H1 (cell line): ENCODE measurements at regions not wholly inside any gene's neighbourhood (a gene's known extent, or its start where the extent isn't known, plus 50 kb on each side); places are given as distances from the start of the nearest gene placed in this dataset.

Source experiments
- CTCF ChIA-PET: fragments of 300-600 bp; sonication (Branson Sonifier 250); formaldehyde crosslinking; loops from one replicate; lab custom pipeline; 2021; ENCODE audit not compliant: partially characterized antibody; lab: Charles Lee
- POLR2A ChIA-PET: fragments of 300-600 bp; sonication (Branson Sonifier 250); formaldehyde crosslinking; loops from one replicate; lab custom pipeline; 2021; ENCODE audit warnings: inconsistent platforms; ENCODE audit not compliant: partially characterized antibody; lab: Charles Lee
- DNase-seq, 2 experiments: peaks; one replicate each; pipeline versions ENCODE4 v3.0.0 to v3.0.0-alpha.2; 2010 to 2022; ENCODE audit warnings: low spot score in 2 of 2, low read depth in 1 of 2, mixed read lengths in 1 of 2
- FAIRE-seq: peaks from 2 replicates; lab custom pipeline; 2011; peaks lifted over from hg19 to GRCh38; lab: Jason Lieb, UNC
- H2AFZ ChIP-seq: 2 replicates; pipeline ENCODE4 v1.8.1; 2012; ENCODE audit warnings: low read length, inconsistent platforms
- H2AK5ac ChIP-seq: 2 replicates; pipeline ENCODE4 v1.6.1; 2013; ENCODE audit warnings: low read depth, low read length
- H2BK120ac ChIP-seq: replicated peaks from 2 replicates; pipeline ENCODE3; 2013; ENCODE audit warnings: low read depth, low read length, inconsistent platforms
- H2BK12ac ChIP-seq: 2 replicates; pipeline ENCODE4 v1.6.1; 2013; ENCODE audit warnings: low read depth, low read length
- H2BK15ac ChIP-seq: 2 replicates; pipeline ENCODE4 v1.6.1; 2013; ENCODE audit warnings: low read length
- H2BK20ac ChIP-seq: 2 replicates; pipeline ENCODE4 v1.6.1; 2013; ENCODE audit warnings: low read length
- H2BK5ac ChIP-seq: 2 replicates; pipeline ENCODE4 v1.6.1; 2013; ENCODE audit warnings: low read depth, low read length
- H3K14ac ChIP-seq: 2 replicates; pipeline ENCODE4 v1.6.1; 2013; ENCODE audit warnings: inconsistent platforms; ENCODE audit not compliant: insufficient read length
- H3K18ac ChIP-seq: 2 replicates; pipeline ENCODE4 v1.6.1; 2013; ENCODE audit warnings: low read length; ENCODE audit errors: extremely low read depth
- H3K23ac ChIP-seq: 2 replicates; pipeline ENCODE4 v1.6.1; 2013; ENCODE audit warnings: inconsistent platforms; ENCODE audit not compliant: insufficient read length
- H3K23me2 ChIP-seq: 2 replicates; pipeline ENCODE4 v1.6.1; 2013; ENCODE audit warnings: low read depth, low read length
- H3K27ac ChIP-seq: 2 replicates; pipeline ENCODE4 v1.6.1; 2011; ENCODE audit warnings: low read depth, low read length, inconsistent platforms
- H3K27me3 ChIP-seq, 4 experiments: replicated peaks in 1 of 4; 1 replicate in 1 of 4; 2 replicates in 3 of 4; pipeline versions ENCODE4 v1.6.1 to v1.8.1; 2011 to 2013; ENCODE audit warnings: low read length in 3 of 4, mild to moderate bottlenecking in 3 of 4, inconsistent platforms in 2 of 4, mixed read lengths in 2 of 4, moderate library complexity in 1 of 4; ENCODE audit not compliant: control insufficient read depth in 3 of 4, insufficient read depth in 3 of 4; ENCODE audit errors: extremely low read depth in 1 of 4
- H3K36me3 ChIP-seq, 4 experiments: 2 replicates each; pipeline versions ENCODE4 v1.6.1 to v1.8.1; 2011 to 2013; ENCODE audit warnings: mild to moderate bottlenecking in 4 of 4, low read length in 3 of 4, moderate library complexity in 2 of 4, control low read depth in 1 of 4, inconsistent platforms in 1 of 4; ENCODE audit not compliant: insufficient read depth in 4 of 4, control insufficient read depth in 2 of 4
- H3K4ac ChIP-seq: replicated peaks from 2 replicates; pipeline ENCODE3; 2013; ENCODE audit warnings: low read length, low read depth, mixed read lengths, inconsistent platforms; ENCODE audit not compliant: insufficient read length
- H3K4me1 ChIP-seq, 4 experiments: replicated peaks in 1 of 4; 1 replicate in 1 of 4; 2 replicates in 3 of 4; pipeline versions ENCODE4 v1.6.1 to v1.8.1; 2011 to 2013; ENCODE audit warnings: low read length in 3 of 4, inconsistent platforms in 2 of 4, mixed read lengths in 1 of 4; ENCODE audit not compliant: insufficient read depth in 4 of 4, control insufficient read depth in 3 of 4
- H3K4me2 ChIP-seq, 2 experiments: 2 replicates each; pipeline versions ENCODE4 v1.6.1 to v1.8.1; 2011 to 2013; ENCODE audit warnings: low read depth in 2 of 2, low read length in 2 of 2, control low read depth in 1 of 2, inconsistent platforms in 1 of 2, mild to moderate bottlenecking in 1 of 2; ENCODE audit not compliant: insufficient read depth in 1 of 2
- H3K4me3 ChIP-seq, 4 experiments: fragments of 200-600, 300-600 bp in 1 of 4; sonication (generic), shearing (Covaris generic), sonication (Bioruptor Twin) in 1 of 4; 2 replicates each; pipeline versions ENCODE4 v1.5.1 to v1.8.1; 2011 to 2016; ENCODE audit warnings: low read length in 4 of 4, low read depth in 3 of 4, control low read depth in 2 of 4, inconsistent platforms in 2 of 4, mild to moderate bottlenecking in 2 of 4, mixed read lengths in 1 of 4, moderate library complexity in 1 of 4; ENCODE audit not compliant: insufficient read depth in 2 of 4; ENCODE audit errors: extremely low read depth in 1 of 4
- H3K56ac ChIP-seq: replicated peaks from 2 replicates; pipeline ENCODE3; 2013; ENCODE audit warnings: low read depth, mild to moderate bottlenecking, mixed read lengths, low read length, inconsistent platforms; ENCODE audit not compliant: insufficient read length
- H3K79me1 ChIP-seq: 2 replicates; pipeline ENCODE4 v1.6.1; 2013; ENCODE audit warnings: low read depth, low read length, control low read depth
- H3K79me2 ChIP-seq, 2 experiments: 2 replicates each; pipeline versions ENCODE4 v1.6.1 to v1.8.1; 2012 to 2013; ENCODE audit warnings: low read length in 2 of 2, mild to moderate bottlenecking in 2 of 2, inconsistent platforms in 1 of 2; ENCODE audit not compliant: insufficient read depth in 2 of 2, control insufficient read depth in 1 of 2
- H3K9ac ChIP-seq, 4 experiments: replicated peaks in 1 of 4; 1 replicate in 1 of 4; 2 replicates in 3 of 4; pipeline versions ENCODE4 v1.6.1 to v1.8.1; 2011 to 2013; ENCODE audit warnings: low read depth in 3 of 4, low read length in 3 of 4, control low read depth in 2 of 4, mild to moderate bottlenecking in 2 of 4, moderate library complexity in 2 of 4, inconsistent platforms in 1 of 4; ENCODE audit errors: extremely low read depth in 1 of 4
- H3K9me3 ChIP-seq, 2 experiments: 2 replicates each; pipeline versions ENCODE4 v1.6.1 to v1.8.1; 2012 to 2013; ENCODE audit warnings: mild to moderate bottlenecking in 2 of 2, moderate library complexity in 2 of 2, control low read depth in 1 of 2, inconsistent platforms in 1 of 2, low read depth in 1 of 2, low read length in 1 of 2, mixed read lengths in 1 of 2; ENCODE audit not compliant: insufficient read depth in 2 of 2
- H4K20me1 ChIP-seq, 2 experiments: replicated peaks in 1 of 2; 2 replicates each; pipeline versions ENCODE3 to v1.8.1; 2011 to 2013; ENCODE audit warnings: inconsistent platforms in 2 of 2, low read length in 2 of 2, mild to moderate bottlenecking in 1 of 2; ENCODE audit not compliant: insufficient read depth in 2 of 2, control insufficient read depth in 1 of 2
- H4K5ac ChIP-seq: 2 replicates; pipeline ENCODE4 v1.6.1; 2013; ENCODE audit warnings: low read length, low read depth, mixed read lengths, inconsistent platforms; ENCODE audit not compliant: insufficient read length
- H4K8ac ChIP-seq: 2 replicates; pipeline ENCODE4 v1.8.0; 2013; ENCODE audit warnings: mild to moderate bottlenecking, moderate library complexity, low read length, inconsistent platforms; ENCODE audit not compliant: insufficient read depth; ENCODE audit errors: extremely low read depth
- H4K91ac ChIP-seq: replicated peaks from 2 replicates; pipeline ENCODE3; 2013; ENCODE audit warnings: low read length, mixed read lengths, inconsistent platforms; ENCODE audit not compliant: insufficient read length
- BCL11A ChIP-seq, 2 experiments: IDR thresholded peaks; one replicate each; pipeline ENCODE4 v1.6.1; 2011; ENCODE audit warnings: low read depth in 2 of 2, low read length in 2 of 2, mild to moderate bottlenecking in 2 of 2
- CBX5 ChIP-seq: fragments of 300-800, 300-1000 bp; sonication (generic); IDR thresholded peaks from 2 replicates; pipeline ENCODE4 v1.7.1; 2016; ENCODE audit warnings: antibody characterized with exemption, low read length, low read depth
- CTBP2 ChIP-seq: IDR thresholded peaks from 2 replicates; pipeline ENCODE4 v1.7.0; 2011; ENCODE audit warnings: borderline replicate concordance, mild to moderate bottlenecking, moderate library complexity, mixed read lengths, low read length; ENCODE audit not compliant: insufficient read depth, insufficient read length
- EZH2 ChIP-seq: fragments of 200-600 bp; sonication (generic); IDR thresholded peaks from 2 replicates; pipeline ENCODE4 v1.7.1; 2012; ENCODE audit warnings: low read depth, mild to moderate bottlenecking, moderate library complexity, low read length, inconsistent platforms; ENCODE audit not compliant: severe bottlenecking
- SAP30 ChIP-seq: fragments of 300-600 bp; sonication (generic); IDR thresholded peaks from 2 replicates; pipeline ENCODE4 v1.7.1; 2012; ENCODE audit warnings: low read length, moderate library complexity, mild to moderate bottlenecking, inconsistent platforms; ENCODE audit not compliant: insufficient read depth, insufficient replicate concordance
- SIN3A ChIP-seq, 2 experiments: IDR thresholded peaks in 1 of 2; conservative IDR thresholded peaks in 1 of 2; 2 replicates each; pipeline ENCODE4 v1.6.1; 2011 to 2012; ENCODE audit warnings: low read length in 2 of 2, improper control_type of control experiment in 1 of 2, low read depth in 1 of 2, mild to moderate bottlenecking in 1 of 2
- SIX5 ChIP-seq: IDR thresholded peaks from 2 replicates; pipeline ENCODE4 v1.6.1; 2011; ENCODE audit warnings: mild to moderate bottlenecking, low read depth, low read length
- SP1 ChIP-seq: IDR thresholded peaks from 2 replicates; pipeline ENCODE4 v1.6.1; 2011; ENCODE audit warnings: low read depth, low read length
- SUZ12 ChIP-seq: fragments of 200-600 bp; sonication (generic); IDR thresholded peaks from 2 replicates; pipeline ENCODE4 v1.6.1; 2012; ENCODE audit warnings: mild to moderate bottlenecking, inconsistent platforms, low read length, moderate library complexity, mixed read lengths
- TAF1 ChIP-seq: IDR thresholded peaks from 2 replicates; pipeline ENCODE4 v1.6.1; 2011; ENCODE audit warnings: mild to moderate bottlenecking, low read depth, low read length
- WGBS, 2 experiments: shearing (Covaris generic) in 1 of 2; methylation state at CpG; one replicate each; pipeline versions ENCODE4 v1.1.6 to v1.1.7; 2013 to 2015; ENCODE audit warnings: low lambda C conversion rate in 2 of 2, mixed read lengths in 2 of 2, inconsistent platforms in 1 of 2, low coverage in 1 of 2, missing lambda C conversion rate in 1 of 2; ENCODE audit not compliant: insufficient replicate concordance in 2 of 2, insufficient coverage in 1 of 2, insufficient read length in 1 of 2; ENCODE audit errors: extremely low coverage in 1 of 2, missing lambda C conversion rate in 1 of 2; 5-methylcytosine and 5-hydroxymethylcytosine counted together

DNA sequence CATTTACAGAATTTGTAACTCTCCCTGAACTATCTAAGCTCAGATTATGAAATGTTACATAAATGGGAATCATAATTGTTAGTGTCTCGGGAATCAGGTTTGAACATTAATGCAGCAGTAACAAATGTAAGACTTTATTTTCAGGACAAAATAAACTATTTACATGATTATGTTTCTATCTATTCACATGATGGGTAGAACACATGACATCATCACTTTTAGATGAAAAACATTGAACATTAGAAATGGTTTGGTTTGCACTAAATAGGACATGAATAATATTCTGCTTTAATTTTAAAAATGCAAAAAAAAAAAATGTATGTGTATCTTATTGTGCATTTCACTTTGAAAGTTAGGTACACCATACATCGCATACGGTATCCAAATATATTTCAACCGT lies 745.5 kb upstream of the POT1 start:
- no peak overlapping the region for H4K91ac ChIP-seq
- 98% methylated on average over 4 of the region's 4 CpGs; no CpG with 5 or more reads in 1 of the 2 experiments for WGBS, 2 experiments
- no peaks in the 10 kb centered on the region for H3K23me2 ChIP-seq
- no peaks in the 10 kb centered on the region for H3K27me3 ChIP-seq
- H3K9me3 ChIP-seq: no peaks in the 10 kb centered on the region
- DNase-seq: no peak
- H3K4me1 ChIP-seq: no peaks in the 10 kb centered on the region
- no peak overlapping the region for H3K23ac ChIP-seq
- H3K4me2 ChIP-seq: no peak overlapping the region
- TF ChIP-seq EZH2 (no peak), SIX5 (no peak), SIN3A (conservative IDR thresholded peaks at IDR 0.05 in 1 of 2, IDR thresholded peaks at IDR 0.05 in 1 of 2; ENCODE audit: low read depth in 1 of 2, low read length in 2 of 2) (no peak), SAP30 (no peak), SUZ12 (no peak), CBX5 (no peak), TAF1 (no peak), SP1 (no peak), CTBP2 (no peak), BCL11A (IDR thresholded peaks at IDR 0.05; ENCODE audit: low read depth in 2 of 2, low read length in 2 of 2) (no peak)
- no peak overlapping the region for H2BK5ac ChIP-seq
- H3K18ac ChIP-seq: no peak overlapping the region
- H2BK12ac ChIP-seq: no peak overlapping the region
- H2BK120ac ChIP-seq: no peak overlapping the region
- no peak overlapping the region for H3K14ac ChIP-seq
- no peaks in the 10 kb centered on the region for H3K79me2 ChIP-seq
- no peaks in the 10 kb centered on the region for H3K36me3 ChIP-seq
- CTCF ChIA-PET: no interaction called here
- H2AFZ ChIP-seq: no peak overlapping the region
- no peak overlapping the region for H3K56ac ChIP-seq
- H4K5ac ChIP-seq: no peak overlapping the region
- H3K9ac ChIP-seq: no peak overlapping the region
- no peak overlapping the region for H4K8ac ChIP-seq
- no peak overlapping the region for H3K27ac ChIP-seq
- no peak overlapping the region for H3K4me3 ChIP-seq
- POLR2A ChIA-PET: no interaction called here
- H3K4ac ChIP-seq: no peak overlapping the region
- H4K20me1 ChIP-seq: no peaks in the 10 kb centered on the region
- no peaks in the 10 kb centered on the region for H3K79me1 ChIP-seq
- no peak for FAIRE-seq
- no peak overlapping the region for H2BK15ac ChIP-seq
- H2BK20ac ChIP-seq: no peak overlapping the region
- no peak overlapping the region for H2AK5ac ChIP-seq
